ENCODE measurements at regions not wholly inside any gene's neighbourhood (a gene's known extent, or its start where the extent isn't known, plus 50 kb on each side); places are given as distances from the start of the nearest gene placed in this dataset.

DNA sequence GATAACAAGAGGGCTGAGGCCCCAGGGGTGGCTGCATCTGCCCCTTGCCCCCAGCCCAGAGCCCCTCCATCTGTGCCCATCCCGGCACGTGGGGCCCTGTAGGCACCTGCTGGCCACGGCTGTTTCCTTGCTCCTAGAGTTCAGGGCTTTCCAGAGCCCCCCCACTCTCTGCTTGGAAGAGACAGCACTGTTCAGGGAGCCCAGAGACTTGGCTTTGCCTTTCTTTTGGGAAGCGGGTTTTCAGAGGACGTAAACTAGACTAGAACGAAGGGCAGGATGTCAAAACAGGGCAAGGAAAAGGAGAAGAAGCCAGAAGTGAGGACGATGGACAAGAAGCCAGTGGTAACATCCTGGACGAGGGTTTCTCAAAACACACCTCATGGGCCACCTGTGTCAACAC is 163.3 kb upstream of the LHX5 start:
- TF ChIP-seq, protein P1, sequence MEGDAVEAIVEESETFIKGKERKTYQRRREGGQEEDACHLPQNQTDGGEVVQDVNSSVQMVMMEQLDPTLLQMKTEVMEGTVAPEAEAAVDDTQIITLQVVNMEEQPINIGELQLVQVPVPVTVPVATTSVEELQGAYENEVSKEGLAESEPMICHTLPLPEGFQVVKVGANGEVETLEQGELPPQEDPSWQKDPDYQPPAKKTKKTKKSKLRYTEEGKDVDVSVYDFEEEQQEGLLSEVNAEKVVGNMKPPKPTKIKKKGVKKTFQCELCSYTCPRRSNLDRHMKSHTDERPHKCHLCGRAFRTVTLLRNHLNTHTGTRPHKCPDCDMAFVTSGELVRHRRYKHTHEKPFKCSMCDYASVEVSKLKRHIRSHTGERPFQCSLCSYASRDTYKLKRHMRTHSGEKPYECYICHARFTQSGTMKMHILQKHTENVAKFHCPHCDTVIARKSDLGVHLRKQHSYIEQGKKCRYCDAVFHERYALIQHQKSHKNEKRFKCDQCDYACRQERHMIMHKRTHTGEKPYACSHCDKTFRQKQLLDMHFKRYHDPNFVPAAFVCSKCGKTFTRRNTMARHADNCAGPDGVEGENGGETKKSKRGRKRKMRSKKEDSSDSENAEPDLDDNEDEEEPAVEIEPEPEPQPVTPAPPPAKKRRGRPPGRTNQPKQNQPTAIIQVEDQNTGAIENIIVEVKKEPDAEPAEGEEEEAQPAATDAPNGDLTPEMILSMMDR (IDR thresholded peaks at IDR 0.05): no peak
- TF ChIP-seq POLR2A (IDR thresholded peaks at IDR 0.05): no peak

Measured in testis (tissue), 2 donors.